ENCODE measurements at regions not wholly inside any gene's neighbourhood (a gene's known extent, or its start where the extent isn't known, plus 50 kb on each side); places are given as distances from the start of the nearest gene placed in this dataset.

DNA sequence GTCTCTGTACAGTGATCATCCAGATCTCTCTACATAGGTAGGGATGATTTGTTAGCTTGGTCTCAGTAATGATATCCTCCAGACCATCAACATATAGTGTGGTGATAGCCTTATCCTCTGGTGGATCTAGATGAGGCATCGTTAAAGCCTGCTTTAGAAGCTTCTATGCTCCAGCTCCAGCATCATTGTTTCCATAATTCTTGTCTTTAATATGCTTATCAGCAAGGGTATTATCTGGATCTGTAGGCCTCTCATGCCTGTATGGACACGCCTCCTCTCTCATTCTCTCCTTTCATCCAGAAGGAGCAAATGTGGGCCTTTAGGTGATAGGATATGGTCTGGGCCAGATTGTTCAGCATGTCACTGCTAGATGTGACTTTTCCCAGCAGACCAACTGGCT, 234.5 kb upstream of the CHST9 start:
- Histone ChIP-seq H3K27me3 (ENCODE audit: insufficient read depth, low read depth) (no peaks in the 10 kb centered on the region), H4K20me1 (ENCODE audit: insufficient read depth) (no peaks in the 10 kb centered on the region), H3K27ac (no peak overlapping the region), H3K4me1 (replicated peaks; ENCODE audit: insufficient read depth) (no peaks in the 10 kb centered on the region), H3F3A (ENCODE audit: insufficient read depth, low read depth) (no peaks in the 10 kb centered on the region), H2AFZ (no peak overlapping the region), H3K9me3 (ENCODE audit: insufficient read depth, low read depth) (no peaks in the 10 kb centered on the region), H3K79me2 (ENCODE audit: low read depth) (no peaks in the 10 kb centered on the region), H3K36me3 (ENCODE audit: low read depth) (no peaks in the 10 kb centered on the region), H3K4me3 (no peak overlapping the region), H3K4me2 (no peak overlapping the region), H3K9me2 (ENCODE audit: insufficient read depth) (no peaks in the 10 kb centered on the region)
- POLR2A ChIA-PET (ENCODE audit: unreplicated experiment), result no interaction called here
- intact Hi-C loops (cut with micrococcal nuclease; ENCODE audit: unreplicated experiment), result no loop called here
- no peak for DNase-seq
- no TSS peak for BruUV-seq (replicated peaks)
- CTCF ChIA-PET, result no interaction called here
- TF ChIP-seq, protein P1, sequence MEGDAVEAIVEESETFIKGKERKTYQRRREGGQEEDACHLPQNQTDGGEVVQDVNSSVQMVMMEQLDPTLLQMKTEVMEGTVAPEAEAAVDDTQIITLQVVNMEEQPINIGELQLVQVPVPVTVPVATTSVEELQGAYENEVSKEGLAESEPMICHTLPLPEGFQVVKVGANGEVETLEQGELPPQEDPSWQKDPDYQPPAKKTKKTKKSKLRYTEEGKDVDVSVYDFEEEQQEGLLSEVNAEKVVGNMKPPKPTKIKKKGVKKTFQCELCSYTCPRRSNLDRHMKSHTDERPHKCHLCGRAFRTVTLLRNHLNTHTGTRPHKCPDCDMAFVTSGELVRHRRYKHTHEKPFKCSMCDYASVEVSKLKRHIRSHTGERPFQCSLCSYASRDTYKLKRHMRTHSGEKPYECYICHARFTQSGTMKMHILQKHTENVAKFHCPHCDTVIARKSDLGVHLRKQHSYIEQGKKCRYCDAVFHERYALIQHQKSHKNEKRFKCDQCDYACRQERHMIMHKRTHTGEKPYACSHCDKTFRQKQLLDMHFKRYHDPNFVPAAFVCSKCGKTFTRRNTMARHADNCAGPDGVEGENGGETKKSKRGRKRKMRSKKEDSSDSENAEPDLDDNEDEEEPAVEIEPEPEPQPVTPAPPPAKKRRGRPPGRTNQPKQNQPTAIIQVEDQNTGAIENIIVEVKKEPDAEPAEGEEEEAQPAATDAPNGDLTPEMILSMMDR (conservative IDR thresholded peaks at IDR 0.05), result no peak
- no peak for TF ChIP-seq EZH2 (IDR thresholded peaks at IDR 0.05; ENCODE audit: low read depth)

DNA sequence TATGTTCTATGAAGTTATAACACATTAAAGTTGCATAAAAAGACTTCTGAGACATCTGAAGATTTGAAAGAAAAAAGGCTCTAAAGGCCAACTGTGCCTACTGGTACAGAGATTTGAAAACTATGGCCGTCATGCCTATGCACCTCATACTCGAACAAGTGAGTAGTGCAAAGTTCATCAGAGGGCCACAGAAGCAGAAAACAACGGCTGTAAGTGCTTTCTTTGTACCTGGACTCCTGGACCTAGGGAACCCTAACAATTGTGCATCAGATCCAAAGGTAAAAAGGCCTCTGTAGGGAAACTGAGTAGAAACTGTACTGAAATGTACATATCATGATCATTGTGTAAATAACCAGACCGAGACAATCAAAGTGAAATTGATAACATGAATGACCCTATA, 230.4 kb upstream of the CHST9 start:
- intact Hi-C loops (cut with micrococcal nuclease; ENCODE audit: unreplicated experiment), result no loop called here
- H3K36me3 ChIP-seq (ENCODE audit: low read depth), result no peaks in the 10 kb centered on the region
- no peaks in the 10 kb centered on the region for H3K9me2 ChIP-seq (ENCODE audit: insufficient read depth)
- no peaks in the 10 kb centered on the region for H4K20me1 ChIP-seq (ENCODE audit: insufficient read depth)
- no peaks in the 10 kb centered on the region for H3F3A ChIP-seq (ENCODE audit: insufficient read depth, low read depth)
- H3K4me1 ChIP-seq (replicated peaks; ENCODE audit: insufficient read depth), result peaks cover 19% of the 10 kb centered on the region
- DNase-seq, result no peak
- H3K4me2 ChIP-seq, result no peak overlapping the region
- TF ChIP-seq EZH2 (IDR thresholded peaks at IDR 0.05; ENCODE audit: low read depth), result no peak
- TF ChIP-seq, protein P1 (conservative IDR thresholded peaks at IDR 0.05), result no peak
- no peak overlapping the region for H3K27ac ChIP-seq
- no peak overlapping the region for H3K4me3 ChIP-seq
- H3K79me2 ChIP-seq (ENCODE audit: low read depth), result no peaks in the 10 kb centered on the region
- ChIA-PET POLR2A (ENCODE audit: unreplicated experiment) (no interaction called here), CTCF (no interaction called here)
- no peaks in the 10 kb centered on the region for H3K27me3 ChIP-seq (ENCODE audit: insufficient read depth, low read depth)
- no peaks in the 10 kb centered on the region; the same call in 1 of the 2 replicates for H3K9me3 ChIP-seq (ENCODE audit: insufficient read depth, low read depth)
- no peak overlapping the region for H2AFZ ChIP-seq
- BruUV-seq (replicated peaks), result no TSS peak

DNA sequence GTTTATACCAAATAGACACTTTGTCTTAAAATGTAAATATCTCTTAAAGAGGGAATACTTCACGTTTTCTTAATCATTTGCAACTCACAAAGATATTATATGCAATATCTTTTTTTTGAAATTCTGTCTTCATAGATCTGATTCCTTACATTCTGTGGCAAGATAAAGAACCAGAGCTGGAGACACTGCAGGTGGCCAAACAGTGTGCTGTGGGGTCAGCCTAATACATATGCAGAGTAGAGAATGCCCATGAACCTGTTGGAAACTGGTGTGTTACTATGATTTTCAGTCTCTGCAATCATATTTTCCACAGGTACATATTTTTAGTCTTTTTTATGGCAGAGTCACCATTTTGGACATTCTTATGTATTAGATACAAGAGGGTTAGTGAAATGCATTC, 229.6 kb upstream of the CHST9 start:
- TF ChIP-seq, protein P1 (conservative IDR thresholded peaks at IDR 0.05), result no peak
- TF ChIP-seq EZH2 (IDR thresholded peaks at IDR 0.05; ENCODE audit: low read depth), result no peak
- Histone ChIP-seq H2AFZ (no peak overlapping the region), H3K79me2 (ENCODE audit: low read depth) (no peaks in the 10 kb centered on the region), H4K20me1 (ENCODE audit: insufficient read depth) (no peaks in the 10 kb centered on the region), H3F3A (ENCODE audit: insufficient read depth, low read depth) (no peaks in the 10 kb centered on the region), H3K4me3 (no peak overlapping the region), H3K4me1 (replicated peaks; ENCODE audit: insufficient read depth) (peaks cover 19% of the 10 kb centered on the region), H3K4me2 (no peak overlapping the region), H3K9me2 (ENCODE audit: insufficient read depth) (no peaks in the 10 kb centered on the region), H3K36me3 (ENCODE audit: low read depth) (no peaks in the 10 kb centered on the region), H3K9me3 (ENCODE audit: insufficient read depth, low read depth) (no peaks in the 10 kb centered on the region; the same call in 1 of the 2 replicates), H3K27me3 (ENCODE audit: insufficient read depth, low read depth) (no peaks in the 10 kb centered on the region), H3K27ac (no peak overlapping the region)
- intact Hi-C loops (cut with micrococcal nuclease; ENCODE audit: unreplicated experiment), result no loop called here
- ChIA-PET POLR2A (ENCODE audit: unreplicated experiment) (no interaction called here), CTCF (no interaction called here)
- DNase-seq, result no peak
- BruUV-seq (replicated peaks), result no TSS peak

Measured in PC-9 (cell line).